ENCODE measurements at regions not wholly inside any gene's neighbourhood (a gene's known extent, or its start where the extent isn't known, plus 50 kb on each side); places are given as distances from the start of the nearest gene placed in this dataset.
"Not testable (repeated sequence)": the region's sequence is repeated elsewhere in the genome, so short reads cannot be mapped to it uniquely, and the experiment has no call there.

DNA sequence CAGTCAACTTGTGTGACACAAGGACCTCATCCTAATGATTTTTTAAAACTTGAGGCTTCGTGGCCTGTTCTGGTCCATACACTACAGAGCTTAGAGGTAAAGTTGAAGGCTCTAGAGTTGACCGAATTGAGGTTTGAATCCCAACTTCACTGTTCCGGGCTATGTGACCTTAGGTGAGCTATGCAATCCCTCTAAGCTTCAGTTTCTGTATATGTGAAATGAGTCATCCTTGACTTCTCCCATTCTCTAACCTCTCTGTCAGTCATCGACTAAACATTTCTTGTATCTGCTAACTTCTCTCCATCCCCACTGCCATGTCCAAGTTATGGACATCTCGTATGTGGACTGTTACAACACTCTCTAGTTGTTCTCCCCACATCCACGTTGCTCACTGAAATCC lies 178.2 kb upstream of the TMEM45B start:
- DNase-seq: no peak

DNA sequence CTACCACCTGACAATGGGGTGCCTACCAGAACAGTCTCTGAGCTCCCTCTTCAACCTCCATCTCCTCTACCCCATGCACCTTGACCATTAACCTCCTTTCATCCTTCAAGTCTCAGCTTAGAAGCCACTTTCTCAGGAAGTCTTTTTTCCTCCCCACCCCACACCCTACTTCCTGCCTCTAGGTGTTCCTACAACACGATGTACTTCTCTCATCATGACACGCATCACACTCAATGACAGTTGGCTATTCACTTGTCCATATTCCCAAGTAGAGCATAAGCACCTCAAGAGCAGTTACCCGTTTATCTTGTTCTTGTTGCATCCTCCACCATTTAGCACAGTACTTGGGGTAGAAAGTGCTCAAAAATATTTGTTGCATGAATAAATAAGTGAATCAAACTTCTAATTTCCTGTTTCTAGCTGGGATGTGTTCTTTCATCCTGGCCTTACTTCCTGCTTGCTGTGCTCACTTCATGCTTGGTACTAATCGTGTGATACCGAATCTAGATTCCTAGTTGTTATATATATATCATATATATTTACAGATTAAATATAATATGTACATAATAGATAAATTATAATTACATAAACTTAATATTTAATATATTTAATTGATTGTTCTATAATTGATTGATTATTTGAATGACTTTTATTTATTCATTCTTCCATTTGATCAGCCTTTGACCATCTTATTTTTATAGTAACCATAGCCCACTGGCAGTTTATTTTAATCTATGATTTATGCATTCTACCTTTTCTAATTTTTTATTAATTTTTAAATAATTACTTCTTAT lies 177.5 kb upstream of the TMEM45B start:
- DNase-seq: no peak

DNA sequence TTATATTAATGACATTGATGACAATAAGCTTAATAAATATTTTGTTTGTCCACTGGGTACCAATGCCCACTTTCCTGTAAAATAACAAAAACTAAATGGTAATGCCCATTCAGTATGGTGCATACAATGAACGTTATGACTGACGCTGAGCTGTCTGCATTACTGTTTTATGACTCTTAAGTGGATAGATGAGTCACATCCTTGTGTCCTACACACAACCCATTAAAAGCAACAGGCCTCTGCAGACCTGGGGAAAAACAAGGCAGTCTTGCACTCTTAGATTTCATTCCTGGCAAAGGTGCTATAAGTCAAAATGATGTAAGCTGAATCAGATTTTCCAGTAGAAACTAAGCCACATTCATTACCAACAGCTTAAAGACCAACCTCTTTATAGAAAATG lies 176.3 kb upstream of the TMEM45B start:
- DNase-seq: no peak

DNA sequence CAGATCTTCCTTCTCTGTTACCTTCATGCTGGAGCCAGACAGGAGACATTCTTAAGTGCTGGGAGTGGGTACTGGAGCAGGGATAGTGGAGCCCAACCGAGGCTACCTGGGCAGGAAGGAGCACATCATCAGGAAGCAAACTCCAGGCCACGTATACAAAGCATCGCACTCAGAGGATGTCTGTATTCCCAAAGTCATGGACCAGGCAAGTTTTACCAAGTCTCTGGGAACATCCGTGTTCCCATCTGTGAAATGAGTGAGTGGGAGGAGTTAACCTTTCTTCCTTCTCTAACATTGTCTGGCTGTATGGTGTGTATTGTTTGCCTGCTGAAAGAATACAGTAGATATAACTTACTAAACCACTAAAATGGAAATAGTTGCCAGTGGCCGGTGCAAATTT lies 175.0 kb upstream of the TMEM45B start:
- no peak for DNase-seq

DNA sequence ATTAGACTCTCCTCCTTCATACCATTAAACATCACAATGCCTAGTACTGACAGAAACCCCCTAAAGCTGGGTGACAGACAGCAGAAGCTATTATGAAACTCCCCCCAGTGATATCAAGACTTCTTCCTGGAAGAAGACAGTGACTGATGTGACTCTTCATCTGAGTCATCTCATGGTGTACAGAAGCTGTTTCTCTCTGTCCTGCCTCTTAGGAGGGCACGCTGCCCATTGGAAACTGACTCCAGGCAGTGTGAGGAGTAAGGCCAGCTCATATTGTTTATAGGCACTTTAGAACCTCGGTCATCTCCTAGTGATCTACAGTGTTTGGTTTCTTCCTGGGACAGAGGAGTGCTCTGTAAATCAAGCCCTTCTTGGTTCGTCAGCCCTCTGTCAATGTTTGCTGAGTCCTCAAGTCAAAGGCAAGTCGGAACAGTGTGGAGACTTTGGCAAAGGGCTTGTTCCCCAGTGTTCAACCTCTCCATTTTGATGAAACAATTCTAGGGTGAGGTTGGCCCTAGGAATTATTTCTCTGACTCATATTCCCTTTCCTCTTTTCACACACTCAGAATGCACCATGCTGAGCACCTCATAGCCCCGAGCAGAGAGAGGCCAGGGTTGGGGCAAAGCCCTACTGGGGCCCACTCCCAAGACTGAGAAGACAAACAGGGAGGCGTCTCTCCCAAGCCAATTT lies 172.5 kb upstream of the TMEM45B start:
- DNase-seq: no peak

DNA sequence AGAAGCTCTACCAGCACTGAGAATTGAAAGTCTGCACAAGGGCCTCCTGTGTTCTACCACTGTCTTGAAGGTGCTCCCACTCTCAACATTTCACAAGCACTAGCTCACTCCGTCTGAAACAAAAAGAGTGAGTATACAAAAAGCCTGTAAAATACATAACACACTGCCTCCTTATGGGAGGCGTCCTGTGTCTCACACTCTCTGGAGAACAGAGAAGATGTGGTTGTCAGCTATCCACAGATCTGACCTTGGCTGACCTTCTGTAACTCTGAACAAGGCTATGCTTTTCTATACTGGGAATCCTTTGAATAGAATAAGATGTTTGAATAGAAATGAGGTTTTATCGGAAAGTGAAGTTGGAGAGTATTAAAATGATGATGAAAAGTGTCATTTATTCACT lies 171.3 kb upstream of the TMEM45B start:
- DNase-seq: no peak

DNA sequence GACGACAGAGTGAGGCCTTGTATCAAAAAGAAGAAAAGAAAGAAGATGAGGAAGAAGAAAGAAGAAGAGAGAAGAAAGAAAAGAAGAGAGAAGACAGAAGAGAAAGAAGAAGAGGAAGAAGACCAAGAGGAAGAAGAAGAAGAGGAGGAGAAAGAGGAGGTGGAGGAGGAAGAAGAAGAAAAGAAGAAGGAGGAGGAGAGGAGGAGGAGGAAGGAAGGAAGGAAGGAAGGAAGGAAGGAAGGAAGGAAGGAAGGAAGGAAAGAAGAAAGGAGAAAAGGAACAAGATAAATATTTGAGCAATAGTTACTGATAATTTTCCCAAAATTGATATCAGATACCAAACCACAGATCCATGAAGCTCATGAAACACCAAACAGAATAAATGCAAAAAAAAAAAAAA lies 169.7 kb upstream of the TMEM45B start:
- no peak for DNase-seq

DNA sequence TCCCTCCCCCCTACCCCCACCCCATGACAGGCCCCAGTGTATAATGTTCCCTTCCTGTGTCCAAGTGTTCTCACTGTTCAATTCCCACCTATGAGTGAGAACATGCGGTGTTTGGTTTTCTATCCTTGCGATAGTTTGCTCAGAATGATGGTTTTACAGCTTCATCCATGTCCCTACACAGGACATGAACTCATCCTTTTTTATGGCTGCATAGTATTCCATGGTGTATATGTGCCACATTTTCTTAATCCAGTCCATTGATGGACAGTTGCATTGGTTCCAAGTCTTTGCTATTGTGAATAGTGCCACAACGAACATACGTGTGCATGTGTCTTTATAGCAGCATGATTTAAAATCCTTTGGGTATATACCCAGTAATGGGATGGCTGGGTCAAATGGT lies 165.6 kb upstream of the TMEM45B start:
- not testable (repeated sequence) for DNase-seq

DNA sequence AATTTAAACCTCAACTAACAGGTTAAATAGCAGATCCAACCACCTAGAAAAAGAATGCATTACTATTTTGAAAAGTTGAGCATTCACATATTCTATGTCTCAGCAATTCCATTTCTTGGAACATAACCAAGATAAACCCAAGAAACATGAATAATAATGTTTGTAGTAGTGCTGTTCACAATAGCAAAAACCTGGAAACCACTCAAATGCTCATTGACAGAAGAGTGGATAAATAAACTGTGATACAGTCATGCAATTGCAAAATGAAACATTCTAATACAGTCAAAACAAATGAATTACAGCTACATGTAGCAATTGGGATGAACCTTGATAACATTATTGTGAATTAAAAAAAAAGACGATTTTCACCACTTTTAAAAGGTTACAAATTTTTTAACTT lies 162.8 kb upstream of the TMEM45B start:
- DNase-seq: no peak

DNA sequence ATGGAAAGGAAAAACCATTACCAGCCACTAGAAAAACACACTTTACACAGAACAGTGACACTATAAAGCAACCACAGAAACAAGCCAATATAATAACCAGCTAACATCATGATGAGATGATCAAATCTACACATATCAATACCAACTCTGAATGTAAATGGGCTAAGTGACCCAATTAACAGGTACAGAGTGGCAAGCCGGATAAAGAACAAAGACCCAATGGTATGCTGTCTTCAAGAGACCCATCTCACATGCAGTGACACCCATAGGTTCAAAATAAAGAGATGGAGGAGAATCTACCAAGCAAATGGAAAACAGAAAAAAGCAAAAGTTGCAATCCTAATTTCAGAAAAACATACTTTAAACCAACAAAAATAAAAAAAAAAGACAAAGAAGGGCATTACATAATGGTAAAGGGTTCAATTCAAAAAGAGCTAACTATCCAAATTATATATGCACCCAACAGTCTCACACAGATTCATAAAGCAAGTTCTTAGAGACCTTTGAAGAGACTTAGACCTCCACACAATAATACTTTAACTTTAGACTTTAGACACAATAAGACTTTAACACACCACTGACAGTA lies 160.3 kb upstream of the TMEM45B start:
- DNase-seq: no peak

DNA sequence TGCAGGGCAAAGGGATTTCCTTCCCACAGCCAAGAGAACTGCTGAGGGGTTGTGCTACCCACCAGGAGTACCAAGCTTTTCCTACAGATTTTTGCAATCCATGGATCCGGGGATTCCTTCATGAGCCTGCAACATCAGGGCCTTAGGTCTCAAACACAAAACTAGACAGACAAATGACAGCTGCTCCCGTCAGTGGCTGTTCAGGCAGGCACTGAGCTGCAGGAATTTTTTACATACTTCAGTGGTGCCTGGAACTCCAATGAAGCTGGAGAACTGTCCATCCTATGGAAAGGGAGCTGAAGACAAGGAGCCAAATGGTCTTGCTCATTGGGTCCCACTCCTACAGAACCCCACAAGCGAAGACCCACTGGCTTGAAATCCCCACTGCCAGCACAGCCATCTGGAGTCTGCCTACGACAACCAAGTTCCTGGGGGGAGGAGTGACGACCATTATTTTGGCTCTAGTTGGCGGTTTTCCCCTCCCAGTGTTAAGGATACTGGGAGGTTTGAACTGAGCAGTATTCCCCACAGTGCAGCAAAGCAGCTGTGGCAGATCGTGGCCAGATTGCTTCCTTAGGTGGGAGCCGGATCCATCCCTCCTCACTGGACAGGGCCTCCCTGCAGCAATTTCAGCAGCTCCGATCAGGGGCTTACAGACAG lies 157.7 kb upstream of the TMEM45B start:
- DNase-seq: no peak

DNA sequence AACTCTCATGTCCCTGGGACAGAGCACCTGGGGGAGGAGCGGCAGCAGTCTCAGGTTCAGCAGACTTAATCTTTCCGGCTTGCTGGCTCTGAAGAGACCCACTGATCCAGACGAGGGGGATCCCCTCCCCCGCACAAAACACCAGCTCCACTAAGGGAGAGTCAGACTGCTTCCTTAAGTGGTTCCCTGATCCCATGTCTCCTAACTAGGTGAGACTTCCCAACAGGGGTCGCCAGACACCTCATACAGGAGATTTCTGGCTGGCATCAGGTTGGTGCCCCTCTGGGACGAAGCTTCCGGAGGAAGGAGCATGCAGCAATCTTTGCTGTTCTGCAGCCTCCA lies 157.2 kb upstream of the TMEM45B start:
- DNase-seq: no peak

DNA sequence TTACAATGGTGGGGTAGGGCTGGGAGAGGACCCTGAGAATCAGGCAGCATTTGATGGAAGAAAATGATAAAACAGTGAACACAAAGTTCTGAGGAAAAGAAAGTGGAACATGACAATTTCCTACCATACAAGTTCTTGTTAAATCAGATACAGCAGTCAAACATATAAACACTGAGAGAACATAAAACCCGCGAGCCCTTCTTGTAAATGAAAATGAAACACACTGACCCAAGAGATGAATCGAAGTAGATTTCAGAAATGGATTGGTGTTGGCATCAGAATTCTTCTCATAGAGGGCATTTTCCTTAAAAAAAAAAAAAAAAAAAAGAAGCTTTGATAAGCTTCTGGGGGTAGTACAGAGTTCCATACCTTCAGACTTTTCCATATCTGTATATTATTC lies 134.7 kb upstream of the TMEM45B start:
- no peak for DNase-seq

DNA sequence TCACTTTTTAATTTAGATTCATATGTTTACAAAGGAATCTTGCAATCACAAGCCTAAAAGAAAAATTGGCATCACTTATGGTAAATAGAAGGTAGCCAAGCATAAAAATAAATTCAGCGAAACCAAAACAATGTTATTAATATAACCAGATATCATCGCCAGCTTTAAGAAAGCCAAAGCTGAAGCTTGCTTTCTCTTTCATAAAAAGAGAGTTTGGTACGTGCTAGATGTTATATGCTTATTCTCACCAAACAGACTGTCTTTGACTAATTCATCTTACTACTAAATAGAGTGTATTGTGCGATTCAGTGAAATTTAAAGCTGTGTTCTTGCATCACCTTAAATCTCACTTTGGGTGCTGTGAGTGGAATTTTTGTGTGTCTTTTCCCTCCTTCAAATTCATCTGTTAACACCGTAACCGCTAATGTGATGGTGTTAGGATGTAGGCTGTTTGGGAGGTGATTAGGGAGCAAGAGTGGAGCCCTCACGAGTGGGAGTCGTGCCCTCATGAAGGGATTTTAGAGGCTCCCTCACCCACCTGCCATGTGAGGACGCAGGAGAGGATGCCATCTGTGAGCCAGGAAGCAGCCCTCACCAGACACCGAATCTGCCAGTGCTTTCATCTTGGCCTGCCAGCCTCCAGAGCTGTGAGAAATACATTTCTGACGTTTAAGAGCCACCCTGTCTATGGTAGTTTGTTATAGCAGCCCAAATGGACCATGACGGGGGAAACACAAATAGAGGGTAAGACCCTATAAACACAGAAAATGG lies 134.1 kb upstream of the TMEM45B start:
- no peak for DNase-seq

DNA sequence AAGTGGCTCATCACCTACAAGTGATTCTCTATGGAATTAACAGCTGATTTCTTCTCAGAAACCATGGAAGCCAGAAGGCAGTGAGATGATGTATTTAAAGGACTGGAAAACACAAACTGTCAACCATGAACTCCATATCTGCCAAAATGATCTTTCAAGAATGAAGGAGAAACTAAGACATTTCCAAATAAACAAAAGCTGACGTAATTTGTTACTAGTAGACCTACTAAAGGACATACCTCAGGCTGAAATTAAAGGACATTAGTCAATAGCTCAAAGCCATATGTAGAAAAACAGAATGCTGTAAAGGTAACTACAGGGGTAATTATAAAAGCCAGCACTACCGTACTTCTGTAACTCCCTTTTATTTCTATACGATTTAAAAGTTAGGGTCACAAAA lies 129.4 kb upstream of the TMEM45B start:
- no peak for DNase-seq

DNA sequence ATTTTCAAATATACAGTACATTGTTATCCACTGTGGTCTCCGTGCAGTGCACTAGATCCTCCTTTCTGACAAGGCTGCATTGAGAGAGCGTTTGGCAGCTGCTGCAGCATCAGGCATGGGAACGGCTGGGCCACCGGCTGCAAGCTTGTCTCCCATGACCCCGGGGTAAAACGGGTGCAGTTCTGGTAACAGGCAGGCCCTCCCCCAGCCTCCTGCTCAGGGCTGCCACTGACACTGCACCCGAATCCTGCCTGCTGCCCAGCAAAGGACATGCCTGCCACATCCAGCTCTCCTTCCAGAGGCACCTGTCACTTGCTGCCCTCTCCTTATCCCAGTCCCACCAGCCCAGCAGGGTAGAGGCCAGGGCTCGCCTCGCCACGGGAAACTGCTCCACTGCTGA lies 124.5 kb upstream of the TMEM45B start:
- DNase-seq: peak in 6 of 56 donors; percentile 10 to 36 (median 20)

DNA sequence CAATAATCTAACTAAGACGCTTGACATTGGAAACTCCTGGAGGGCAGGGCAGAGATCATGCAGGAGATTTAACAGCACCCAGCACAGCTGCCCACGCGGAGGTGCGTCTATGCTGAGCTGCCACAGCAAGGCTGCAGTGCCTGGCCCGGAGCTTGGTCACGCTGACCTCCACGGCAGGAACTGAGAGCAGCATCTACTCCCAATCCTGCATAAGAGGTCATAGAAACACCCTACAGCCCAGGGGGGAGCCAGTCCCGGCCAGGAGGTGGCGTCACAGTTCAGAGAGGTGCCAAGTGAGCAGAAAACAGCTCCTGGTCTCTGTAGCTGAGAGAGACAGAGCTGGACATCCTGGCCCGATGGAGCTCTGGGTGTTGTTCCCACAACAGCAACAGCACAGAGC lies 121.1 kb upstream of the TMEM45B start:
- no peak for DNase-seq

DNA sequence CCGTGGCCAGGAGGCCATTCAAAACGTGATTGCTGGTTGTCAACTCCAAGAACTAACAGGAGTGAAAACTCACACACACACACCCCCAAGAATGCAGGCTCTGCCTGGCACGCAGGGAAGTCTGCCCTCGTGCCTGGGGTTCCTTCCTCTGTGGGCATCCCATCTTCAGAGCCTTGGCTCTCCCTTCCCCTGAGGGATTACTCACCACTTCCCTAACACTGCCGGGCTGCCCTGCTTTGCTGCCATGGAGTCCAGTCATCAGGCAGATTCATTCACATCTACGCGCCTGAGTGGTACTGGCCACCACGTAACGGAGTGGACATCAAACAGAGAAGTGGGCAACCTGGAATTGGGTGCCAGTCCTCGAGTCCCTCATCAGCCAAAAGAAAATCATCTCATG lies 120.7 kb upstream of the TMEM45B start:
- DNase-seq: no peak

DNA sequence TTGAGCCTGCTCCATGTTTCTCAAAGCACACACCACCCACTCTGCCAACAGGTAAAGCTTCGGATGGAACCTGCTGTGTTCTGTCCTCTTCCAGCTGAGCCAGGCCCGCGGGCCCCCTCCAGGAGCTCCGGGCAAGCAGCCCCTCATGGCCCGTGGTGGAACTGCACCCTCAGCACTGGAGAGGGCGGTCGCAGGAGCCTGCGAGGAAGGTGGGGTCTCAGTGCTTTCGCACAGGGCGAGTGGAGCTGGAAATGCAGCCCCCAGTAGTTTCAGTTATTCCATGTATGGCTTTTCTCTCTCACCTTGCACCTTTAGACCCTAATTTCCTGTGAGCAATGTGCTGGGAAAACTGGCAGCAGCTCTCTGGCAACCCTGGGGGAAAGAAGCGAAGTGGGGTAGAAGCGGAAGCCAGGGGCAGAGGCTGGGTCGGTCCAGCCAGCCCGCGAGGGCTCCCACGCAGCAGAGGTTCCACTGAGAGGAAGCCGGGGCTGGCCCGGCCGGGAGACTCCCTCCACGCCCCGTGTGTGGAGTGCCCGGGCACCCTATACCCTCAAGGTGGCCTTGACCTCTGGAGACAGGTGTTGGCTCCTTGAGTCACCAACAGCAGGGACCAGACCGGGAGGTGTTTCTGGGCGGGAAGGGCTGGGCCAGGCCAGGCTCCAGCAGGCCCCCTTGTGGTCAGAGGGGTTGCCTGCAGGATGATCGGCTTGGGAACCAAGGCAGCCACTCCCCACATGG lies 119.9 kb upstream of the TMEM45B start:
- DNase-seq: peak in 21 of 56 donors; percentile 2 to 45 (median 17)

DNA sequence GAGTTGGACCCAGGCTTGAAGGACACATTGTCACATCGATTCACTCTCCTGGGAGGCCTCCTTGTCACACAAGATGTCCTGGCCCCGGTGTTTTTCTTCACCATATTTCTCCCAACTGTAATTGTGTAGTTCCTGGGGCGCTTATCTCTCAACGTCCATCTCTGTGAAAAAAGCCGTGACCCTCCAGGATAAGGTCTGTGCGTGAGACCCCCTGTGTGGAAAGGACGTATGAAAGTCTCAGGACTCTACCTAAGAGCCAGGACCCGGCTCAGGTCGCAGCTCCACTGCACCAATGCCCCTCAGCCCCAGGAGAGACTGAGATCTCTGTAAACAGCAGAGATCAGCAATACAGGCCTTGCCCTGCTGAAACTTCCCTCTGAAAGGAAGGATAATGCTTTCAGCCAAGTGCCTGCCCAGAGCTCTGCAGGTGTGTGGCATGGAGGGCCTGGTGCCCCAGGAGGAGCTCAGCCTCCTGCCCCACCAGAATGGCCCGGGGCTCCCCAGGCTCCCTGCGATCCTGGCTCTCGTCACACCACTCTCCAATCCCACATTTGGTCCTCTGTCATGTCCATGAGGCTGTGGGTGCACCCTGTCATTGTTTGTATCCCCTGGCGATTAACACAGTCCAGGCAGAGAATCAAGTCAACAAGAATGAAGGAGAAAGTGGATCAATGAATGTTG lies 119.2 kb upstream of the TMEM45B start:
- DNase-seq: no peak
